CD4-positive, alpha-beta T cell treated with Interleukin-21 for 1 hour (primary cell): ENCODE measurements at regions not wholly inside any gene's neighbourhood (a gene's known extent, or its start where the extent isn't known, plus 50 kb on each side); places are given as distances from the start of the nearest gene placed in this dataset.
A peak's percentile ranks its signal among the peaks of the same experiment; 100 is the strongest.
"Not testable (repeated sequence)": the region's sequence is repeated elsewhere in the genome, so short reads cannot be mapped to it uniquely, and the experiment has no call there.

Experiments used
- DNase-seq: peaks from one replicate; pipeline ENCODE4 v3.0.0-alpha.2; 2020

DNA sequence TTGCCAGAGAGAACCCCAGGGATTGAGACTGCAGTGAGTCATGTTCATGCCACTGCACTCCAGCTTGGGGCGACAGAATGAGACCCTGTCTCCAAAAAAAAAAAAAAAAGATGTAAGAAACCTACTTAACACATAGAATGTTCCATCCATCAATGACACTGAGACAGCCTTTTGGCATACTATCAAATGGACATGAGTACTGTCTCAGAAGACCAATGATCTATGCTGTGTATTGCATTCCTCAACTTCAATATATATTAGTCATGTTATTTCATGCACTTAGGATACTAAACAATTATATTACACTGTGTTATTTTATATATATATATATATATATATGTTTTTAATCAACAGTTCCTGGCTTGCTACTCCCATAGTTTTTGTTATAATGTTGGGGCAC, 57.1 kb upstream of the ANKH start:
- DNase-seq: no peak

DNA sequence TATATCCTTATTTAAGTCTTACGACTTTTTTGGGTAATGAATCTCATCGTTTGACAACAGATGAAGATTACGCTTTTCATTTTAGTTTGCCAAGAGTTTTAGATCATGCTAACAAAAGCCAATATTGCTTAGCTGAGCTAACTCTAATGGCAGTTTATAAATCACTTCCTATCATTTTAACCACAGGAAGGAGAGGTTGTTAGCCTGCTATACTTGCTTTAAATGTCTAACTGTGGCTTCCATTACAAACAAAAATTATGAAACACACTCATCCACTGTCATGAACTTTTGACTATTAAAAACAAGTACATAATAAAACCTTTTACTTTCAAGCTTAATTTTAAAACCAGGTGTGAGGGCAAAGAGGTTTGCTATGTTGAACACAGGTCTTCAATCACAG, 53.7 kb upstream of the ANKH start:
- DNase-seq: peak; percentile 12

- DNase-seq: not testable (repeated sequence)
These were observed 51.4 kb upstream of the ANKH start for GRCh38 chr5:14922952-14923351.

DNA sequence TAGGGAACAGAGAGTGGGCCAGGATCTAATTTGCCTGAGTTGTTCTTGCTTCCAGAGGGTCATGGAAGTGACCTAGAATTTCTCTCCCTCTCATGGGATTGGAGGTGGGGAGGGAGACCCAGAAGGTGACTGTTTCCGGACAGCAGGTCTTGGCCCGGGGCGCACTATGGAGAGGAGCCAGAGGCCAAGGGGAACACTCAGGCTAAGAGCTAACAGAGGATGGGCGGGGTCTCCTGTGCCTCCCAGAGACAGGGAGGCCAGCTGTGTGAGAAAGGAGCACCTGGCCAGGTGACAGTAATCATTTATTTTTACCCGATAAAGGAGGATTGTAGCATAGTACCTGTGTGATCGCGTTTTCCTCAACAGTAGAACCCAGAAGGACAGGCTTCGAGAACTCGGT, 50.9 kb upstream of the ANKH start:
- no peak for DNase-seq
